Activated naive CD8-positive, alpha-beta T cell treated with anti-CD3 and anti-CD28 coated beads, Interleukin-2, amount 10 ng/mL, durations not matched to agents 7 days and 5 days (primary cell): ENCODE measurements at regions not wholly inside any gene's neighbourhood (a gene's known extent, or its start where the extent isn't known, plus 50 kb on each side); places are given as distances from the start of the nearest gene placed in this dataset.

Source experiments
- ATAC-seq: fragments of 150-1000 bp; cut with Tn5 transposase; one replicate; pipeline ENCODE4 v1.10.0; 2021; ENCODE audit warnings: low read depth, moderate library complexity
- POLR2A ChIA-PET: fragments of 350-600 bp; sonication (Branson Sonifier 250); formaldehyde crosslinking; loops from one replicate; lab custom pipeline; 2021; ENCODE audit warnings: antibody characterized with exemption; lab: Charles Lee
- DNase-seq: peaks from one replicate; pipeline ENCODE4 v3.0.0; 2021
- H3K27ac Mint-ChIP-seq: one replicate; pipeline ENCODE4 v1.8.0; 2022; ENCODE audit warnings: mild to moderate bottlenecking, mixed read lengths
- H3K27me3 Mint-ChIP-seq: one replicate; pipeline ENCODE4 v1.8.0; 2022; ENCODE audit warnings: mild to moderate bottlenecking, moderate library complexity, mixed read lengths
- H3K36me3 Mint-ChIP-seq: one replicate; pipeline ENCODE4 v1.8.0; 2021; ENCODE audit warnings: mild to moderate bottlenecking, mixed read lengths
- H3K4me1 Mint-ChIP-seq: one replicate; pipeline ENCODE4 v1.8.0; 2021; ENCODE audit warnings: mixed read lengths
- H3K4me3 Mint-ChIP-seq: one replicate; pipeline ENCODE4 v1.8.0; 2022; ENCODE audit warnings: mild to moderate bottlenecking, moderate library complexity, mixed read lengths
- H3K9me3 Mint-ChIP-seq: one replicate; pipeline ENCODE4 v1.8.0; 2021; ENCODE audit warnings: mixed read lengths

DNA sequence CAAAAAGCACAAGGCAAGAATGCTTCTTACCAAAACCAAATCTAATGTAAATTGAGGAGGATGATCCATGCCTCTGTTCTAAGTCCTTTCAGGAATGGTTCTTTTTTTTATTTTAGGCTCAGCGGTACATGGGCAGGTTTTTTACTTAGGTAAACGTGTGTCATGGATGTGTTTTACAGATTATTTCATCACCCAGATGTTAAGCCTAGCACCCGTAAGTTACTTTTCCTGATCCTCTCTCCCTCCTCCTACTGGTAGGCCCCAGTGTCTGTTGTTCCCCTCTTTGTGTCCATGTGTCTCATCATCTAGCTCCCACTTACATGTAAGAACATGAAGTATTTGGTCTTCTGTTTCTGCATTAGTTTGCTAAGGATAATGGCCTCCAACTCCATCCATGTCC lies 289.2 kb upstream of the THBS1 start:
- H3K27ac Mint-ChIP-seq, result no peak overlapping the region
- peaks cover 7% of the 10 kb centered on the region for H3K9me3 Mint-ChIP-seq
- H3K27me3 Mint-ChIP-seq, result peaks cover 16% of the 10 kb centered on the region
- DNase-seq (no peak), ATAC-seq (no peak)
- POLR2A ChIA-PET, result no interaction called here
- H3K4me3 Mint-ChIP-seq, result no peak overlapping the region
- no peaks in the 10 kb centered on the region for H3K36me3 Mint-ChIP-seq
- H3K4me1 Mint-ChIP-seq, result no peaks in the 10 kb centered on the region

DNA sequence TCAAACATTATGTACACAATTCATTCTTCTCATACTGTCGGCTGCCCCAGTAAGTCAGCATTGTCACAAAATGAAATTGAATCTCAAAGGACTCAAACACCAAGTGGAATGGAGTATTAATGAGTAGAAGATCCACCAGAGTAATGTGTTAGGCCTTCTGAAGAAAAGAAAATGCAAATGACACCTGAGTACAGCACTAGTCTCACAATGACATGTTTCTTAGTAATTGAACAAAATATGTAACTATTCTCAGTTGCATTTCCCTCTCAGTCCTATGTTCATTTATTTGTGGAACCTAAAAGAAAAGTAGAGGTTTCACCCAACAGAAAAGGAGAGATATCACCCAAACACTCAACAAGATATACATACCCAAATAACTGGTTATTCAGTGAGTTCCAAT lies 283.9 kb upstream of the THBS1 start:
- no peaks in the 10 kb centered on the region for H3K36me3 Mint-ChIP-seq
- no peaks in the 10 kb centered on the region for H3K4me1 Mint-ChIP-seq
- POLR2A ChIA-PET, result no interaction called here
- H3K27ac Mint-ChIP-seq, result no peak overlapping the region
- no peak overlapping the region for H3K4me3 Mint-ChIP-seq
- H3K27me3 Mint-ChIP-seq, result peaks cover 21% of the 10 kb centered on the region
- ATAC-seq, result no peak
- peaks cover 7% of the 10 kb centered on the region for H3K9me3 Mint-ChIP-seq
- no peak for DNase-seq

DNA sequence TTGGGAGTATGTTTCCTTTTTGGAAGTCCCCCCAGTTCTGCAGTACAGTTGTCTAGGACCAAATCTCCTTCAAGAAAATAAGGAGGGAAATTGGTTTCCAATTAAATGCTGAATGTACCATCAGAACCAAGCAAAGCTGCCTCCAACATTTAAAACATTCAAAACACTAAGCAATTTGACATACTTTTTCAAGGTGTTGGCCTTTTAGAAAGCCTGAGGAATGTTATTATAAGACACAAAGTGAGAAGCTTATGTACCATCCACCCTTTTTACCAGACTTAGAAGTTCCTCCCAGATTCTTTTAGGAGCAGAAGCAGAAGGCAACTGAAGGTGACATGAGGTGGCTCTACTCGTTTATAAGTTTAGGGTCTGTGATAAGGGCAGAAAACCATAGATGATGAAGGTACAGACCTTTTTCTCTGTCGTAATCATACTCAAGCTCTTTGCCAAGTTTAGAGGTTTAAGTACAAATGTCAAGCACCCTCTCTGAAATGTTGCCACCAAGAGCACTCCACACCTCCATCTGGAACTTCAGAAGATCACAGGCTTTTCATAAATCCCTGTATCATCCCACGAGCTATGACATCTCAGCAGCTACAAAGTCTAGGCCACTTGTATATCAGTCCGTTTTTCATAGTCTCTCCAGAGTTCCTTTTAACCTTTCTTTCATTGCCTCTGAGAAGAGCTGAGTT lies 282.5 kb upstream of the THBS1 start:
- POLR2A ChIA-PET, result no interaction called here
- Mint-ChIP-seq H3K4me3 (no peak overlapping the region), H3K4me1 (no peaks in the 10 kb centered on the region), H3K36me3 (no peaks in the 10 kb centered on the region), H3K9me3 (no peaks in the 10 kb centered on the region), H3K27ac (no peak overlapping the region), H3K27me3 (peaks cover 25% of the 10 kb centered on the region)
- DNase-seq, result no peak
- ATAC-seq, result no peak

DNA sequence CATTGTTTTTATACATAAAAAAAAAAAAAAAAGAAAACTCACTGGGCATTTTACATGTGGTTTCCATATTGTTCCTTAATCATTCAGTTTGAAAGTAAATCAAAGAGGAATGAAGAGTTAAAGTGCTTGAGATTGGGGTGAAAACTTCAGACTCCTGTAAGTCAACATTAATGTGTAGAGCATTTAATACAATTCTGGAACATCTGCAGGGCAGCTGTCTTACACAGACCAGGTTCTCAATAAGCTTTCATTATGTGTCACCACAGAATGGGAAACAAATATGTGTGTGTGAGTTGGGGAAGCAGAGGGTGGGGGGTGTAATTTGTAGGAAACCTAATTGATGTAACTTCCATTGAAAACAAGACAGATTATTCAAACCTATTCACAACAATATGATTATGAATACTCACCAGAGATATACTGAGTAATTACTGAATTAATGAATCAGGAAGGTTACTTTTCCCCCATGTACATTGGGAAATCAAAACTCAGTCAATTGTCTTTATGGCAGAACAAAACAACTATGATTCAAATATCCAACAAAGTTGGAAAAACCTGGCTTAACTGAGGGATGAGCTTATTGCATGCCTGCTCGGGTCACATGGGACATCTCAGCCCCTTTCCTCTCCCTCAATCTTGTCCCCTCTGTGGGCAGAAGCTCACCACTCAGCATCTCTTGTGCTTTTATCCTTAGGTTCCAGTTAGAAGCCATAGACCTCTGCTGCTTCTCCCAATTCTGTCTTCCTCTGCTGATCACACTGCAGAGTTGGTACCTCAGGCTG lies 281.2 kb upstream of the THBS1 start:
- H3K36me3 Mint-ChIP-seq, result no peaks in the 10 kb centered on the region
- no peaks in the 10 kb centered on the region for H3K4me1 Mint-ChIP-seq
- DNase-seq (no peak), ATAC-seq (no peak)
- H3K27me3 Mint-ChIP-seq, result peaks cover 24% of the 10 kb centered on the region
- no peaks in the 10 kb centered on the region for H3K9me3 Mint-ChIP-seq
- POLR2A ChIA-PET, result no interaction called here
- no peak overlapping the region for H3K4me3 Mint-ChIP-seq
- H3K27ac Mint-ChIP-seq, result no peak overlapping the region

DNA sequence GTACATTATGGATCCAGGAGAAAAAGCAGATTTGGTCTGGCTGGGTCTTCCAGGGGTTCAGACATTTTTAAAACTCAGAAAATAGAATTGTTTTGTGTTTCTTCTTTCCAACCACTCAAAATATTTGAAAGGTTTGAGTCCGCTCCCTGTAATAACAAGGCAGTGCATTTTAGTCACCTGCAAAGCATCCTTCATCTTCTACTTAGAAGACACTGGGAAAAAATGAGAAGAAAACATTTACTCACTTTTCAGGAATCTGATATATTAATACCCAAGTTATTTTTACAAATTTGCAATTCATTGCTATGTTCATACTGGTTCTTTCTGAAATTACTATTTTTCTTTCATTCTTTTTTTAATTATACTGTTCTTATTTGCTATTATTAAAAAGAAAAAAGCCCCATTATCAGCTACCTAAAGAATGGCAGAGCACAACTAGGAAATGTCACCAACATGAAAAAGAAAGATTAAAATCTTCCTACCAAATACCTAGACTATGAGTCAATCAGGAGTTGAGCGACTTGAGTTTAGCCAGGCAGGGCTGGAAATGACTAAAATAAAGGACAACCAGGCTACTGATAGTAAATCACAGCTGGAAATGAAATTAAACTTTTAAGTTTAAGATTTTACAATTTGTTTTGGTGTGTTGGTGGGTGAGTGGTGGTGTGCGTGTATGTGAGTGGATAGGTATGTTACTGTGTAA lies 280.3 kb upstream of the THBS1 start:
- peaks cover 24% of the 10 kb centered on the region for H3K27me3 Mint-ChIP-seq
- POLR2A ChIA-PET, result no interaction called here
- H3K4me3 Mint-ChIP-seq, result no peak overlapping the region
- no peaks in the 10 kb centered on the region for H3K36me3 Mint-ChIP-seq
- no peaks in the 10 kb centered on the region for H3K9me3 Mint-ChIP-seq
- H3K27ac Mint-ChIP-seq, result no peak overlapping the region
- ATAC-seq, result no peak
- H3K4me1 Mint-ChIP-seq, result no peaks in the 10 kb centered on the region
- DNase-seq, result no peak

DNA sequence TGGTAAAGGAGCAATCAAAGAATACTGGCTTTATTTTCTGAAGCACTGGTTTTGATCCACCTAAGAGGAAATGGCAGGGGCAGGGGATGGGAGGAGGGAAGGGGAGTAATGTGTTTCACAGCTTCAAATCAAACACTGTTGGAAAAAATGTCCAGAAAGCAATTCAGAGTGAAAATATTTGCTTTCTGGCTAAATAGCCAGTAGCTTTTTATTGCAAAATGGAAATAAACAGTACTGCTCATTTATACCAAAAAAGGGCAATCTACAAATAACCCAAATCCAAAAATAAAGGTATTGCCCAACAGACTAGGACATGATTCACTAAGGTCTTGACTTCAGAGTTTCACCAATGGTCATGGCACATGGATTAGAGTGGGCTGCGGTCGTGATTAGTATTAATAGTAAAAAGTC lies 279.3 kb upstream of the THBS1 start:
- Mint-ChIP-seq H3K4me1 (no peaks in the 10 kb centered on the region), H3K27me3 (peaks cover 24% of the 10 kb centered on the region), H3K4me3 (no peak overlapping the region), H3K9me3 (no peaks in the 10 kb centered on the region), H3K36me3 (no peaks in the 10 kb centered on the region), H3K27ac (no peak overlapping the region)
- ATAC-seq (no peak), DNase-seq (no peak)
- POLR2A ChIA-PET, result no interaction called here

DNA sequence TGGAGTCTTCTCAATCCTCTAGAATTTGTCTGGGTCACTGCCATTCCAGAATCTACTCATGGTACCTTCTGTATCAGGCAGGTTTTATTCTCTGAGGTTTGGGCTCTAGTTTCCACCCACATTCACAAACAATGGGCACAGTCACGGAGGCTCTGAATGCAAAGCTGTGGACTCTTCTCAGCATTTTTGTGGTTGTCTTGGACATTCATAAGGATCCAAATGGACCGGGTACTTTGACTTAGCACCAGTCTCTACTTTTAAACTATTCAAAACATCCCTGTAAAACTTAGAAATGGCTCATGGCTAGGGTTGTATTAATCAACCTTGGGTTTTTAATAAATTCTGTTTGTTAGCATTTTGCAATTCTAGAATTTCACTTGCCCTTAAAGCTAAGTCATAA lies 277.9 kb upstream of the THBS1 start:
- no peak overlapping the region for H3K4me3 Mint-ChIP-seq
- no peaks in the 10 kb centered on the region for H3K36me3 Mint-ChIP-seq
- H3K27me3 Mint-ChIP-seq, result peaks cover 24% of the 10 kb centered on the region
- no peak overlapping the region for H3K27ac Mint-ChIP-seq
- DNase-seq (no peak), ATAC-seq (no peak)
- no peaks in the 10 kb centered on the region for H3K9me3 Mint-ChIP-seq
- H3K4me1 Mint-ChIP-seq, result no peaks in the 10 kb centered on the region
- POLR2A ChIA-PET, result no interaction called here

DNA sequence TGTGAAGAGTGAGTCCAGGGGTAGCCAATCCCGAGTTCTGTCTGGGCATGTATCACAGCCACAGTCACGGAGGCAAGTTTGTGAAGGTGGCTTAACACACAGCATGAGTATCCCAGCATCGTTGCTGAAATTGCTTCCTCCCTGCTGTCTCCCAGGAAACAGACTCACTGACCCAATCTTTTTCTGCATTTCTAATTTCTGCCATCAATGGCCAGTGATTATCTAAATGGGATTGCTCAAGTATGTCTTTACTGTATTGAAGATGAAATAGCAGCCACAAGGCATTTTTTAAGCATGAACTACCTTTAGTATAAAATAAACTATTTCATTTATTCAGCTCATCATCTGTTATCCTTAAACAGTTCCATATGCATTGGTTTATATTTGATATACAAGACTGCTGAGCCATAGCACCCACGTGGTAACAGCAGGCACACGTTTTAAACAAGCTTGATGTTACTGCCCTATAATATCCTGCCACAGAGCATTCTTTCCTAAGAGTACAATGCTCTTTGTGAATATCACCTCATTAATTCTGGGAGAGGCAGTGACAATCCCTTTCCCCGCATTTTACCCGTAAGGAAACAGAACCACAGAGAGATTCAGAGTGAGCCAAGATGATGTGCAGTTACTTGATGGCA lies 276.6 kb upstream of the THBS1 start:
- H3K9me3 Mint-ChIP-seq, result no peaks in the 10 kb centered on the region
- H3K4me1 Mint-ChIP-seq, result no peaks in the 10 kb centered on the region
- no peak overlapping the region for H3K27ac Mint-ChIP-seq
- POLR2A ChIA-PET, result no interaction called here
- no peak overlapping the region for H3K4me3 Mint-ChIP-seq
- ATAC-seq, result no peak
- DNase-seq, result no peak
- peaks cover 23% of the 10 kb centered on the region for H3K27me3 Mint-ChIP-seq
- no peaks in the 10 kb centered on the region for H3K36me3 Mint-ChIP-seq

DNA sequence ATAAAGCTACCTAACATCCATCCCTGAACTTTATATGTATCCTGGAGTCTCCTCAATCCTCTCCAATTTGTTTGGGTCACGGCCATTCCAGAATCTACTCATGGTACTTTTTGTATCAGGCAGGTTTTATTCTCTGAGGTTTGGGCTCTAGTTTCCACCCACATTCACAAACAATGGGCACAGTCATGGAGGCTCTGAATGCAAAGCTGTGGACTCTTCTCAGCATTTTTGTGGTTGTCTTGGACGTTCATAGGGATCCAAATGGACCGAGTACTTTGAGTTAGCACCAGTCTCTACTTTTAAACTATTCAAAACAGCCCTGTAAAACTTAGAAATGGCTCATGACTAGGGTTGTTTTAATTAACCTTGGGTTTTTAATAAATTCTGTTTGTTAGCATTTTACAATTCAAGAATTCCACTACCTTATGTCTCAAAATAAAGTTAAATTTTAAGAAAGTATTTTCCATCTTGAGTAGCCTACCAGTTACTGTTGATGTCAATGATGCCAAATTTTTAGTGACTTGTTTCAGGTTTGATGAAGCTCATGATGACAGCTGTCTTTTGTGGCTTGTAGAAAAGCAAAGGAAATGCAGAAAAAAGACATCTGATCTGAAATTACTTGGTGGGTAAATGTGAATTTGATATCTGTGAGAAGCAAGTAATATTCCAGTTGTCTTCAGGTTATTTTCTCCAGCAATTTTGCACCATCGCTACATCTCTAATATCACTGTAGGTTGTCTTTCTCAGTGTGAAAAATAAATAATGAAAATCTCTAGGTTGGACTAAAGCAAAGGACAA lies 275.7 kb upstream of the THBS1 start:
- ATAC-seq (no peak), DNase-seq (no peak)
- H3K9me3 Mint-ChIP-seq, result no peaks in the 10 kb centered on the region
- H3K4me3 Mint-ChIP-seq, result no peak overlapping the region
- no peak overlapping the region for H3K27ac Mint-ChIP-seq
- POLR2A ChIA-PET, result no interaction called here
- no peaks in the 10 kb centered on the region for H3K4me1 Mint-ChIP-seq
- no peaks in the 10 kb centered on the region for H3K36me3 Mint-ChIP-seq
- peaks cover 16% of the 10 kb centered on the region for H3K27me3 Mint-ChIP-seq

DNA sequence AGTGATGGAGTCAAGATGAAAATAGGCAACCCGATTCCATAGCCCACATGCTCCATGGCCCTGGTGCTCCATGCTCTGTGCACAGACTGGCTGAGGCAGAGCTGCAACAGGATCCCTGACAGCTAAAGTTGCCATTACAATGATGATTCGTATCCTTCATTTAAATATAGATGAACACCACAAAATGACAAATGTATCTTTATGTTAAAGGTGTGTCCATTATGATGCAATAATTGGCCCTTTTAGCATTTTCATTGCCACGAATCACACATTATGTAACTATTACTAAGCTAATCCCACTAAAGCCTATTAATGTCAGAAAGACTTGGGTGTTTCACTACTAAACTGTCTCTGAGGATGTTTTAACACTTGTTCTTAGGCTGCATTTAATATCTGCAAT lies 270.2 kb upstream of the THBS1 start:
- H3K4me3 Mint-ChIP-seq, result no peak overlapping the region
- ATAC-seq (no peak), DNase-seq (no peak)
- POLR2A ChIA-PET, result no interaction called here
- H3K27me3 Mint-ChIP-seq, result peaks cover 14% of the 10 kb centered on the region
- no peaks in the 10 kb centered on the region for H3K4me1 Mint-ChIP-seq
- no peak overlapping the region for H3K27ac Mint-ChIP-seq
- no peaks in the 10 kb centered on the region for H3K36me3 Mint-ChIP-seq
- no peaks in the 10 kb centered on the region for H3K9me3 Mint-ChIP-seq

DNA sequence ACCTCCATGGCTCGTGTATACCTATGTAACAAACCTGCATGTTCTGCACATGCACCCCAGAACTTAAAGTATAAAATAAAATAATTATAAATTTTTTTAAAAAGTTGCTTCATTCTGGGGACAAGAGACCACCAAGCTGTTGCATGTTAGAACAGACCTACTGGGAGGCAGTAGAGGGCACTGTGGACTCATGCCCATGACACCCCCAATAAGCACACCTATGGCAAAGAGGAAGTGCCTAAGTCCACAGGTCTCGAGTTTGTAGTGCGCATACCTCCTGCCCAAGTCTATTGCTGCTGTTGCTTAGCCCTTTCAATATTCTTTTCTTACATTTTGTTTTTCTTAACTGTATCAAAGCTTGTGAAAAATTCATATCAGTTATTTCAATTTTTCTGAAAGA lies 267.9 kb upstream of the THBS1 start:
- Mint-ChIP-seq H3K27me3 (peaks cover 13% of the 10 kb centered on the region), H3K4me3 (no peak overlapping the region), H3K36me3 (no peaks in the 10 kb centered on the region), H3K9me3 (no peaks in the 10 kb centered on the region), H3K27ac (no peak overlapping the region), H3K4me1 (no peaks in the 10 kb centered on the region)
- POLR2A ChIA-PET, result no interaction called here
- ATAC-seq (no peak), DNase-seq (no peak)

DNA sequence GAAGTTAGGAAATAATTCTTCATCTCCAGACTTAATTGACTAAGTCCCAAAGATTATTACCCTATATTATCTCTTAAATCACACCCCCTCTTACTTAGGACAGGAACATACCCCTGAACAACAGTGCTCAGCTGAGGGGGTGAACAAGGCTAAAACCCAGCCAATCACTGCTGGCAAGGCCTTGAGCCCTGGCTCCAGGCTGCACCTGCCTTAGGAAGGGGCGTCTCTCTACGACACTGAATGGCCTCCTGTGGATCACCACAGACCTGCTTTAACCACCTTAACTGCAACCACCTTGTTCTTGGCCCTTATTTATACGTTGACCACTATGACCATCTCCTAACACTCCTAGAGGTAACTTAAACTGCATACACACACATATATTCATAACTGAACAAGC lies 267.4 kb upstream of the THBS1 start:
- POLR2A ChIA-PET, result no interaction called here
- H3K27me3 Mint-ChIP-seq, result peaks cover 13% of the 10 kb centered on the region
- H3K36me3 Mint-ChIP-seq, result no peaks in the 10 kb centered on the region
- H3K9me3 Mint-ChIP-seq, result no peaks in the 10 kb centered on the region
- no peak overlapping the region for H3K4me3 Mint-ChIP-seq
- DNase-seq (no peak), ATAC-seq (no peak)
- no peak overlapping the region for H3K27ac Mint-ChIP-seq
- H3K4me1 Mint-ChIP-seq, result no peaks in the 10 kb centered on the region

DNA sequence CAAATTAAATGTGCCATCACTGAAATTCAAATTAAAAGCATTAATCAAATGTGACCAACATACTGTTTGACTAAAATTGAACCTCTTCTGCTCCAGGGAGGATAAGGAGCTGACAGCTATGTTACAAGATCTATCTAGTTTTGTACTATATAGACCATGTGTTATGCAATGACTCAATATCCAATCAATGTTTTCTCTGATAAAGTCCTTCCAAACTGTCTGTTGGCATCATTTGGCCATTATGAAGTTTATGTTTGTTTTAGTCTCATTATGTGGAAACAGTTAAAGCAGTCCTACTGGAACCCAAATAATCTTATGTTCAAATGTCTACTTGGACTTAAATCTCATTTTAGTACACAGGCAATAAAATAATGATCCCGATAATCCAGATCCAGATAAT lies 267.0 kb upstream of the THBS1 start:
- H3K27me3 Mint-ChIP-seq, result peaks cover 13% of the 10 kb centered on the region
- POLR2A ChIA-PET, result no interaction called here
- H3K4me1 Mint-ChIP-seq, result no peaks in the 10 kb centered on the region
- DNase-seq (no peak), ATAC-seq (no peak)
- no peak overlapping the region for H3K4me3 Mint-ChIP-seq
- H3K27ac Mint-ChIP-seq, result no peak overlapping the region
- H3K9me3 Mint-ChIP-seq, result no peaks in the 10 kb centered on the region
- H3K36me3 Mint-ChIP-seq, result no peaks in the 10 kb centered on the region
